H1 (cell line): ENCODE measurements at regions not wholly inside any gene's neighbourhood (a gene's known extent, or its start where the extent isn't known, plus 50 kb on each side); places are given as distances from the start of the nearest gene placed in this dataset.

Source experiments
- CTCF ChIA-PET: fragments of 300-600 bp; sonication (Branson Sonifier 250); formaldehyde crosslinking; loops from one replicate; lab custom pipeline; 2021; ENCODE audit not compliant: partially characterized antibody; lab: Charles Lee
- POLR2A ChIA-PET: fragments of 300-600 bp; sonication (Branson Sonifier 250); formaldehyde crosslinking; loops from one replicate; lab custom pipeline; 2021; ENCODE audit warnings: inconsistent platforms; ENCODE audit not compliant: partially characterized antibody; lab: Charles Lee
- DNase-seq, 2 experiments: peaks; one replicate each; pipeline versions ENCODE4 v3.0.0 to v3.0.0-alpha.2; 2010 to 2022; ENCODE audit warnings: low spot score in 2 of 2, low read depth in 1 of 2, mixed read lengths in 1 of 2
- FAIRE-seq: peaks from 2 replicates; lab custom pipeline; 2011; peaks lifted over from hg19 to GRCh38; lab: Jason Lieb, UNC
- H2AFZ ChIP-seq: 2 replicates; pipeline ENCODE4 v1.8.1; 2012; ENCODE audit warnings: low read length, inconsistent platforms
- H2AK5ac ChIP-seq: 2 replicates; pipeline ENCODE4 v1.6.1; 2013; ENCODE audit warnings: low read depth, low read length
- H2BK120ac ChIP-seq: replicated peaks from 2 replicates; pipeline ENCODE3; 2013; ENCODE audit warnings: low read depth, low read length, inconsistent platforms
- H2BK12ac ChIP-seq: 2 replicates; pipeline ENCODE4 v1.6.1; 2013; ENCODE audit warnings: low read depth, low read length
- H2BK15ac ChIP-seq: 2 replicates; pipeline ENCODE4 v1.6.1; 2013; ENCODE audit warnings: low read length
- H2BK20ac ChIP-seq: 2 replicates; pipeline ENCODE4 v1.6.1; 2013; ENCODE audit warnings: low read length
- H2BK5ac ChIP-seq: 2 replicates; pipeline ENCODE4 v1.6.1; 2013; ENCODE audit warnings: low read depth, low read length
- H3K14ac ChIP-seq: 2 replicates; pipeline ENCODE4 v1.6.1; 2013; ENCODE audit warnings: inconsistent platforms; ENCODE audit not compliant: insufficient read length
- H3K18ac ChIP-seq: 2 replicates; pipeline ENCODE4 v1.6.1; 2013; ENCODE audit warnings: low read length; ENCODE audit errors: extremely low read depth
- H3K23ac ChIP-seq: 2 replicates; pipeline ENCODE4 v1.6.1; 2013; ENCODE audit warnings: inconsistent platforms; ENCODE audit not compliant: insufficient read length
- H3K23me2 ChIP-seq: 2 replicates; pipeline ENCODE4 v1.6.1; 2013; ENCODE audit warnings: low read depth, low read length
- H3K27ac ChIP-seq: 2 replicates; pipeline ENCODE4 v1.6.1; 2011; ENCODE audit warnings: low read depth, low read length, inconsistent platforms
- H3K27me3 ChIP-seq, 4 experiments: replicated peaks in 1 of 4; 1 replicate in 1 of 4; 2 replicates in 3 of 4; pipeline versions ENCODE4 v1.6.1 to v1.8.1; 2011 to 2013; ENCODE audit warnings: low read length in 3 of 4, mild to moderate bottlenecking in 3 of 4, inconsistent platforms in 2 of 4, mixed read lengths in 2 of 4, moderate library complexity in 1 of 4; ENCODE audit not compliant: control insufficient read depth in 3 of 4, insufficient read depth in 3 of 4; ENCODE audit errors: extremely low read depth in 1 of 4
- H3K36me3 ChIP-seq, 4 experiments: 2 replicates each; pipeline versions ENCODE4 v1.6.1 to v1.8.1; 2011 to 2013; ENCODE audit warnings: mild to moderate bottlenecking in 4 of 4, low read length in 3 of 4, moderate library complexity in 2 of 4, control low read depth in 1 of 4, inconsistent platforms in 1 of 4; ENCODE audit not compliant: insufficient read depth in 4 of 4, control insufficient read depth in 2 of 4
- H3K4ac ChIP-seq: replicated peaks from 2 replicates; pipeline ENCODE3; 2013; ENCODE audit warnings: low read length, low read depth, mixed read lengths, inconsistent platforms; ENCODE audit not compliant: insufficient read length
- H3K4me1 ChIP-seq, 4 experiments: replicated peaks in 1 of 4; 1 replicate in 1 of 4; 2 replicates in 3 of 4; pipeline versions ENCODE4 v1.6.1 to v1.8.1; 2011 to 2013; ENCODE audit warnings: low read length in 3 of 4, inconsistent platforms in 2 of 4, mixed read lengths in 1 of 4; ENCODE audit not compliant: insufficient read depth in 4 of 4, control insufficient read depth in 3 of 4
- H3K4me2 ChIP-seq, 2 experiments: 2 replicates each; pipeline versions ENCODE4 v1.6.1 to v1.8.1; 2011 to 2013; ENCODE audit warnings: low read depth in 2 of 2, low read length in 2 of 2, control low read depth in 1 of 2, inconsistent platforms in 1 of 2, mild to moderate bottlenecking in 1 of 2; ENCODE audit not compliant: insufficient read depth in 1 of 2
- H3K4me3 ChIP-seq, 4 experiments: fragments of 200-600, 300-600 bp in 1 of 4; sonication (generic), shearing (Covaris generic), sonication (Bioruptor Twin) in 1 of 4; 2 replicates each; pipeline versions ENCODE4 v1.5.1 to v1.8.1; 2011 to 2016; ENCODE audit warnings: low read length in 4 of 4, low read depth in 3 of 4, control low read depth in 2 of 4, inconsistent platforms in 2 of 4, mild to moderate bottlenecking in 2 of 4, mixed read lengths in 1 of 4, moderate library complexity in 1 of 4; ENCODE audit not compliant: insufficient read depth in 2 of 4; ENCODE audit errors: extremely low read depth in 1 of 4
- H3K56ac ChIP-seq: replicated peaks from 2 replicates; pipeline ENCODE3; 2013; ENCODE audit warnings: low read depth, mild to moderate bottlenecking, mixed read lengths, low read length, inconsistent platforms; ENCODE audit not compliant: insufficient read length
- H3K79me1 ChIP-seq: 2 replicates; pipeline ENCODE4 v1.6.1; 2013; ENCODE audit warnings: low read depth, low read length, control low read depth
- H3K79me2 ChIP-seq, 2 experiments: 2 replicates each; pipeline versions ENCODE4 v1.6.1 to v1.8.1; 2012 to 2013; ENCODE audit warnings: low read length in 2 of 2, mild to moderate bottlenecking in 2 of 2, inconsistent platforms in 1 of 2; ENCODE audit not compliant: insufficient read depth in 2 of 2, control insufficient read depth in 1 of 2
- H3K9ac ChIP-seq, 4 experiments: replicated peaks in 1 of 4; 1 replicate in 1 of 4; 2 replicates in 3 of 4; pipeline versions ENCODE4 v1.6.1 to v1.8.1; 2011 to 2013; ENCODE audit warnings: low read depth in 3 of 4, low read length in 3 of 4, control low read depth in 2 of 4, mild to moderate bottlenecking in 2 of 4, moderate library complexity in 2 of 4, inconsistent platforms in 1 of 4; ENCODE audit errors: extremely low read depth in 1 of 4
- H3K9me3 ChIP-seq, 2 experiments: 2 replicates each; pipeline versions ENCODE4 v1.6.1 to v1.8.1; 2012 to 2013; ENCODE audit warnings: mild to moderate bottlenecking in 2 of 2, moderate library complexity in 2 of 2, control low read depth in 1 of 2, inconsistent platforms in 1 of 2, low read depth in 1 of 2, low read length in 1 of 2, mixed read lengths in 1 of 2; ENCODE audit not compliant: insufficient read depth in 2 of 2
- H4K20me1 ChIP-seq, 2 experiments: replicated peaks in 1 of 2; 2 replicates each; pipeline versions ENCODE3 to v1.8.1; 2011 to 2013; ENCODE audit warnings: inconsistent platforms in 2 of 2, low read length in 2 of 2, mild to moderate bottlenecking in 1 of 2; ENCODE audit not compliant: insufficient read depth in 2 of 2, control insufficient read depth in 1 of 2
- H4K5ac ChIP-seq: 2 replicates; pipeline ENCODE4 v1.6.1; 2013; ENCODE audit warnings: low read length, low read depth, mixed read lengths, inconsistent platforms; ENCODE audit not compliant: insufficient read length
- H4K8ac ChIP-seq: 2 replicates; pipeline ENCODE4 v1.8.0; 2013; ENCODE audit warnings: mild to moderate bottlenecking, moderate library complexity, low read length, inconsistent platforms; ENCODE audit not compliant: insufficient read depth; ENCODE audit errors: extremely low read depth
- H4K91ac ChIP-seq: replicated peaks from 2 replicates; pipeline ENCODE3; 2013; ENCODE audit warnings: low read length, mixed read lengths, inconsistent platforms; ENCODE audit not compliant: insufficient read length
- ATF2 ChIP-seq: IDR thresholded peaks from 2 replicates; pipeline ENCODE4 v1.6.1; 2012; ENCODE audit warnings: low read length, inconsistent platforms
- BACH1 ChIP-seq: IDR thresholded peaks from 2 replicates; pipeline ENCODE4 v1.6.1; 2012; ENCODE audit warnings: low read length, improper control_type of control experiment
- BCL11A ChIP-seq, 2 experiments: IDR thresholded peaks; one replicate each; pipeline ENCODE4 v1.6.1; 2011; ENCODE audit warnings: low read depth in 2 of 2, low read length in 2 of 2, mild to moderate bottlenecking in 2 of 2
- CBX8 ChIP-seq: fragments of 300-800, 300-1000 bp; sonication (generic); IDR thresholded peaks from 2 replicates; pipeline ENCODE4 v1.7.1; 2016; ENCODE audit warnings: low read depth, low read length, borderline replicate concordance
- CEBPB ChIP-seq: IDR thresholded peaks from 2 replicates; pipeline ENCODE4 v1.6.1; 2012; ENCODE audit warnings: low read depth, low read length
- CHD2 ChIP-seq: IDR thresholded peaks from 2 replicates; pipeline ENCODE4 v1.6.1; 2012; ENCODE audit warnings: low read length, improper control_type of control experiment
- EP300 ChIP-seq, 2 experiments: IDR thresholded peaks; 1 replicate in 1 of 2; 2 replicates in 1 of 2; pipeline ENCODE4 v1.6.1; 2011 to 2012; ENCODE audit warnings: low read depth in 2 of 2, low read length in 2 of 2, mild to moderate bottlenecking in 2 of 2, borderline replicate concordance in 1 of 2, inconsistent platforms in 1 of 2, moderate library complexity in 1 of 2
- JUND ChIP-seq: IDR thresholded peaks from 2 replicates; pipeline ENCODE4 v1.6.1; 2011; ENCODE audit warnings: mild to moderate bottlenecking, improper control_type of control experiment, low read length
- KDM4A ChIP-seq: IDR thresholded peaks from one replicate; pipeline ENCODE4 v1.7.1; 2012; ENCODE audit warnings: low read depth, mild to moderate bottlenecking, moderate library complexity, low read length, inconsistent platforms; ENCODE audit not compliant: severe bottlenecking
- SAP30 ChIP-seq: fragments of 300-600 bp; sonication (generic); IDR thresholded peaks from 2 replicates; pipeline ENCODE4 v1.7.1; 2012; ENCODE audit warnings: low read length, moderate library complexity, mild to moderate bottlenecking, inconsistent platforms; ENCODE audit not compliant: insufficient read depth, insufficient replicate concordance
- SIX5 ChIP-seq: IDR thresholded peaks from 2 replicates; pipeline ENCODE4 v1.6.1; 2011; ENCODE audit warnings: mild to moderate bottlenecking, low read depth, low read length
- TBP ChIP-seq: IDR thresholded peaks from 2 replicates; pipeline ENCODE4 v1.6.1; 2011; ENCODE audit warnings: low read depth, low read length, improper control_type of control experiment
- USF2 ChIP-seq: IDR thresholded peaks from 2 replicates; pipeline ENCODE4 v1.6.1; 2011; ENCODE audit warnings: low read length, improper control_type of control experiment

GRCh38 chr9:85171163-85171562, 501.6 kb downstream of the NTRK2 start:
- no peaks in the 10 kb centered on the region for H4K20me1 ChIP-seq
- no peaks in the 10 kb centered on the region for H3K27me3 ChIP-seq
- H3K4ac ChIP-seq: no peak overlapping the region
- DNase-seq: no peak
- H3K56ac ChIP-seq: no peak overlapping the region
- no peak overlapping the region for H2AFZ ChIP-seq
- POLR2A ChIA-PET: no interaction called here
- no peaks in the 10 kb centered on the region for H3K79me1 ChIP-seq
- no peak overlapping the region for H4K8ac ChIP-seq
- no peaks in the 10 kb centered on the region; a peak in 1 of 8 replicates for H3K36me3 ChIP-seq
- no peak overlapping the region for H3K18ac ChIP-seq
- no peak overlapping the region for H2AK5ac ChIP-seq
- no peak for TF ChIP-seq USF2
- TF ChIP-seq CBX8: no peak
- TF ChIP-seq JUND: no peak
- TF ChIP-seq KDM4A: no peak
- no peak for TF ChIP-seq ATF2
- TF ChIP-seq SAP30: no peak
- no peak for TF ChIP-seq SIX5
- TF ChIP-seq BACH1: no peak
- TF ChIP-seq CHD2: no peak
- TF ChIP-seq TBP: no peak
- no peak for TF ChIP-seq EP300 (IDR thresholded peaks at IDR 0.05; ENCODE audit: borderline replicate concordance in 1 of 2, low read depth in 2 of 2, low read length in 2 of 2)
- TF ChIP-seq BCL11A (IDR thresholded peaks at IDR 0.05; ENCODE audit: low read depth in 2 of 2, low read length in 2 of 2): no peak
- no peak for TF ChIP-seq CEBPB
- TF ChIP-seq, all 59 proteins: peak for 0
- H4K91ac ChIP-seq: no peak overlapping the region
- no peak overlapping the region for H2BK20ac ChIP-seq
- H3K4me2 ChIP-seq: no peak overlapping the region
- H3K14ac ChIP-seq: no peak overlapping the region
- H3K27ac ChIP-seq: no peak overlapping the region
- H3K4me1 ChIP-seq: peaks cover 0 to 7% (median 0%) of the 10 kb centered on the region in 4 experiments; a peak in 2 of 7 replicates
- CTCF ChIA-PET: interaction anchor here (1.8 kb wide), 1 partner anchor 12 kb away, joined by 4 read pairs; no protein-coding TSS in a partner anchor
- H3K9me3 ChIP-seq: peaks cover 4 to 7% of the 10 kb centered on the region in 2 experiments; a peak in 2 of 4 replicates
- no peak for FAIRE-seq
- H2BK12ac ChIP-seq: no peak overlapping the region
- H3K9ac ChIP-seq: no peak overlapping the region
- H2BK15ac ChIP-seq: no peak overlapping the region
- no peaks in the 10 kb centered on the region for H3K79me2 ChIP-seq
- no peak overlapping the region for H3K4me3 ChIP-seq
- no peak overlapping the region for H2BK5ac ChIP-seq
- H3K23me2 ChIP-seq: no peaks in the 10 kb centered on the region
- H2BK120ac ChIP-seq: no peak overlapping the region
- H4K5ac ChIP-seq: no peak overlapping the region
- no peak overlapping the region for H3K23ac ChIP-seq
